A673 (cell line): ENCODE measurements at regions not wholly inside any gene's neighbourhood (a gene's known extent, or its start where the extent isn't known, plus 50 kb on each side); places are given as distances from the start of the nearest gene placed in this dataset.

Experiments used
- EZH2 ChIP-seq: fragments of 200-600 bp; sonication (generic); IDR thresholded peaks from 2 replicates; pipeline ENCODE4 v1.6.1; 2017; ENCODE audit warnings: borderline replicate concordance, low read depth, mild to moderate bottlenecking, mixed read lengths, antibody characterized with exemption, low read length; ENCODE audit not compliant: poor library complexity, severe bottlenecking
- TF ChIP-seq, protein P1 (sequence below): fragments of 300-800, 200-600 bp; sonication (generic); conservative IDR thresholded peaks from 2 replicates; pipeline ENCODE4 v1.5.1; 2017; ENCODE audit warnings: low read depth, mild to moderate bottlenecking, antibody characterized with exemption, low read length, moderate library complexity, mixed read lengths

DNA sequence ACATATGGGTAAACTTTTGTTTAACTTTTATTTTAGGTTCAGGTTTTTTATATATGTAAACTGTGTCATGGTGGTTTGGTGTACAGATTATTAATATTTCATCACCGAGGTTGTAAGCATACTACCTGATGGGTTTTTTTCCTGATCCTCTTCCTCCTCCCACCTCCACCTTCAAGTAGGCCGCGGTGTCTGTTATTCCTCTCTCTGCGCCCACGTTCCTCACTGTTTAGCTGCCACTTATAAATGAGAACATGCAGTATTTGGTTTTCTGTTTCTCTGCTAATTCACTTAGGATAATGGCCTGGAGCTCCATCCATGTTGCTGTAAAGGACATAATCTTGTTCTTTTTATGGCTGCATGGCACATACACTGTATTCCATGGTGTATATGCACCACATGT, 1000.0 kb upstream of the CELF2 start:
- TF ChIP-seq, protein P1, sequence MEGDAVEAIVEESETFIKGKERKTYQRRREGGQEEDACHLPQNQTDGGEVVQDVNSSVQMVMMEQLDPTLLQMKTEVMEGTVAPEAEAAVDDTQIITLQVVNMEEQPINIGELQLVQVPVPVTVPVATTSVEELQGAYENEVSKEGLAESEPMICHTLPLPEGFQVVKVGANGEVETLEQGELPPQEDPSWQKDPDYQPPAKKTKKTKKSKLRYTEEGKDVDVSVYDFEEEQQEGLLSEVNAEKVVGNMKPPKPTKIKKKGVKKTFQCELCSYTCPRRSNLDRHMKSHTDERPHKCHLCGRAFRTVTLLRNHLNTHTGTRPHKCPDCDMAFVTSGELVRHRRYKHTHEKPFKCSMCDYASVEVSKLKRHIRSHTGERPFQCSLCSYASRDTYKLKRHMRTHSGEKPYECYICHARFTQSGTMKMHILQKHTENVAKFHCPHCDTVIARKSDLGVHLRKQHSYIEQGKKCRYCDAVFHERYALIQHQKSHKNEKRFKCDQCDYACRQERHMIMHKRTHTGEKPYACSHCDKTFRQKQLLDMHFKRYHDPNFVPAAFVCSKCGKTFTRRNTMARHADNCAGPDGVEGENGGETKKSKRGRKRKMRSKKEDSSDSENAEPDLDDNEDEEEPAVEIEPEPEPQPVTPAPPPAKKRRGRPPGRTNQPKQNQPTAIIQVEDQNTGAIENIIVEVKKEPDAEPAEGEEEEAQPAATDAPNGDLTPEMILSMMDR, result no peak
- TF ChIP-seq EZH2, result no peak
